Stimulated activated naive CD4-positive, alpha-beta T cell (primary cell): ENCODE measurements at regions not wholly inside any gene's neighbourhood (a gene's known extent, or its start where the extent isn't known, plus 50 kb on each side); places are given as distances from the start of the nearest gene placed in this dataset.
"Not testable (repeated sequence)": the region's sequence is repeated elsewhere in the genome, so short reads cannot be mapped to it uniquely, and the experiment has no call there.

Experiments used
- DNase-seq, 6 experiments: peaks; one replicate each; lab custom pipeline; 2025; lab: John Stamatoyannopoulos, UW

- not testable (repeated sequence) for DNase-seq
Observed at GRCh38 chr3:23144051-23144450, 59.1 kb upstream of the UBE2E2 start.

- DNase-seq = no peak
Observed at GRCh38 chr3:23146163-23146562, 57.0 kb upstream of the UBE2E2 start.

- DNase-seq = no peak
Observed at GRCh38 chr3:23152989-23153388, 50.1 kb upstream of the UBE2E2 start.
